ENCODE measurements at regions not wholly inside any gene's neighbourhood (a gene's known extent, or its start where the extent isn't known, plus 50 kb on each side); places are given as distances from the start of the nearest gene placed in this dataset.

GRCh38 chr13:70798385-70798784 lies 690.1 kb upstream of the KLHL1 start:
- no peaks in the 10 kb centered on the region for H3K79me2 ChIP-seq (replicated peaks; ENCODE audit: insufficient read depth, low read length)
- no peaks in the 10 kb centered on the region for H4K20me1 ChIP-seq (ENCODE audit: insufficient read depth)
- no peaks in the 10 kb centered on the region for H3K27me3 ChIP-seq (ENCODE audit: insufficient read depth, low read depth, low read length)
- H3K9me2 ChIP-seq (ENCODE audit: insufficient read depth, low read length), result no peaks in the 10 kb centered on the region
- H3K27ac ChIP-seq (ENCODE audit: low read length), result no peak overlapping the region
- no peaks in the 10 kb centered on the region for H3K9me3 ChIP-seq (ENCODE audit: low read length)
- no peak overlapping the region for H3K9ac ChIP-seq (ENCODE audit: low read length)
- H3F3A ChIP-seq (ENCODE audit: insufficient read depth, low read length, poor library complexity, severe bottlenecking), result no peaks in the 10 kb centered on the region
- no peak overlapping the region for H3K4me2 ChIP-seq (ENCODE audit: low read length)
- H3K36me3 ChIP-seq (ENCODE audit: insufficient read depth, low read length), result no peaks in the 10 kb centered on the region
- H2AFZ ChIP-seq (ENCODE audit: low read depth, low read length), result no peak overlapping the region
- H3K4me3 ChIP-seq (ENCODE audit: low read length), result no peak overlapping the region
- TF ChIP-seq CTCF (IDR thresholded peaks at IDR 0.05; ENCODE audit: poor library complexity, severe bottlenecking), result no peak
- TF ChIP-seq RAD21 (conservative IDR thresholded peaks at IDR 0.05), result no peak
- no peak for TF ChIP-seq SMC3 (conservative IDR thresholded peaks at IDR 0.05; ENCODE audit: poor library complexity)
- TF ChIP-seq MXI1 (conservative IDR thresholded peaks at IDR 0.05; ENCODE audit: poor library complexity, severe bottlenecking), result no peak
- no peak for TF ChIP-seq TAF1 (IDR thresholded peaks at IDR 0.05; ENCODE audit: low read depth)
- no peak for TF ChIP-seq EP300 (conservative IDR thresholded peaks at IDR 0.05; ENCODE audit: poor library complexity, severe bottlenecking)
- no peak for TF ChIP-seq EZH2 (IDR thresholded peaks at IDR 0.05; ENCODE audit: borderline replicate concordance, insufficient read depth, low read length, poor library complexity, severe bottlenecking)
- no peak for TF ChIP-seq REST (IDR thresholded peaks at IDR 0.05; ENCODE audit: borderline replicate concordance)
- no peak for TF ChIP-seq POLR2AphosphoS5 (IDR thresholded peaks at IDR 0.05)

- Histone ChIP-seq H2AFZ (ENCODE audit: low read depth, low read length) (no peak overlapping the region), H3K79me2 (replicated peaks; ENCODE audit: insufficient read depth, low read length) (no peaks in the 10 kb centered on the region), H3K27me3 (ENCODE audit: insufficient read depth, low read depth, low read length) (no peaks in the 10 kb centered on the region), H3K27ac (ENCODE audit: low read length) (no peak overlapping the region), H3K9me3 (ENCODE audit: low read length) (no peaks in the 10 kb centered on the region), H3K4me2 (ENCODE audit: low read length) (no peak overlapping the region), H3K9me2 (ENCODE audit: insufficient read depth, low read length) (no peaks in the 10 kb centered on the region), H3K4me3 (ENCODE audit: low read length) (no peak overlapping the region), H3K36me3 (ENCODE audit: insufficient read depth, low read length) (no peaks in the 10 kb centered on the region), H4K20me1 (ENCODE audit: insufficient read depth) (no peaks in the 10 kb centered on the region), H3F3A (ENCODE audit: insufficient read depth, low read length, poor library complexity, severe bottlenecking) (no peaks in the 10 kb centered on the region), H3K9ac (ENCODE audit: low read length) (no peak overlapping the region)
- no peak for TF ChIP-seq TAF1 (IDR thresholded peaks at IDR 0.05; ENCODE audit: low read depth)
- TF ChIP-seq RAD21 (conservative IDR thresholded peaks at IDR 0.05), result no peak
- TF ChIP-seq REST (IDR thresholded peaks at IDR 0.05; ENCODE audit: borderline replicate concordance), result no peak
- no peak for TF ChIP-seq EZH2 (IDR thresholded peaks at IDR 0.05; ENCODE audit: borderline replicate concordance, insufficient read depth, low read length, poor library complexity, severe bottlenecking)
- no peak for TF ChIP-seq MXI1 (conservative IDR thresholded peaks at IDR 0.05; ENCODE audit: poor library complexity, severe bottlenecking)
- no peak for TF ChIP-seq POLR2AphosphoS5 (IDR thresholded peaks at IDR 0.05)
- TF ChIP-seq EP300 (conservative IDR thresholded peaks at IDR 0.05; ENCODE audit: poor library complexity, severe bottlenecking), result no peak
- no peak for TF ChIP-seq SMC3 (conservative IDR thresholded peaks at IDR 0.05; ENCODE audit: poor library complexity)
- TF ChIP-seq CTCF (IDR thresholded peaks at IDR 0.05; ENCODE audit: poor library complexity, severe bottlenecking), result no peak
Measured at GRCh38 chr13:70795484-70795883, 687.2 kb upstream of the KLHL1 start.

Measured in neural cell (in vitro differentiated cells).